Progenitor cell of endocrine pancreas (in vitro differentiated cells): ENCODE measurements at regions not wholly inside any gene's neighbourhood (a gene's known extent, or its start where the extent isn't known, plus 50 kb on each side); places are given as distances from the start of the nearest gene placed in this dataset.

Experiments
- DNase-seq: peaks from one replicate; pipeline ENCODE4 v3.0.0; 2021; ENCODE audit warnings: low spot score; ENCODE audit not compliant: unreplicated experiment
- H3K27ac Mint-ChIP-seq: 2 replicates; pipeline ENCODE4 v1.8.0; 2021; ENCODE audit warnings: mild to moderate bottlenecking, moderate library complexity, mixed read lengths
- H3K27me3 Mint-ChIP-seq: 2 replicates; pipeline ENCODE4 v1.8.0; 2021; ENCODE audit warnings: mixed read lengths
- H3K36me3 Mint-ChIP-seq: 2 replicates; pipeline ENCODE4 v1.8.0; 2022; ENCODE audit warnings: mixed read lengths; ENCODE audit not compliant: insufficient read depth
- H3K4me1 Mint-ChIP-seq: 2 replicates; pipeline ENCODE4 v1.8.0; 2021; ENCODE audit warnings: low read depth, mixed read lengths
- H3K4me3 Mint-ChIP-seq: 2 replicates; pipeline ENCODE4 v1.8.0; 2021; ENCODE audit warnings: low read depth, mild to moderate bottlenecking, moderate library complexity, mixed read lengths
- H3K9me3 Mint-ChIP-seq: 2 replicates; pipeline ENCODE4 v1.8.0; 2021; ENCODE audit warnings: low read depth, mixed read lengths
- TF ChIP-seq, protein P1 (sequence below): fragments of 200-600 bp; sonication (generic); IDR thresholded peaks from one replicate; pipeline ENCODE4 v1.5.0; 2021; ENCODE audit warnings: antibody characterized with exemption, mild to moderate bottlenecking; ENCODE audit not compliant: unreplicated experiment

DNA sequence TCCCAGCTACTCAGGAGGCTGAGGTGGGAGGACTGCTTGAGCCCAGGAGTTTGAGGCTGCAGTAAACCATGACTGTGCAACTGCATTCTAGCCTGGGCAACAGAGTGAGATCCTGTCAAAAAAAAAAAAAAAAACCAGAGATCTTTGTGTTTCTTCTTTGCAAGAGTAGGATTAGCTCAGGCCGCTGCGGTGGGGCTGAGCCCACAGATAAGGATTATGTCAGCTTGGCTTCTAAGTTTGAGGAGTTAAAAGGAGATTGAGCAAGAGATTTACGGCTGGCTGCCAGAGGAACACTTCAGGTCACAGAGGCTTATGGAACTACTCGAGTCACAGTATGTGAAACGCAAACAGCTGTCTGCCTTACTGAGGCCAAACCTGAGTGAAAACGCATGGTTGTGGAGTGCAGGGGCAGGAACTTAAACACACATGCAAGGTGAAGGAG is 146.7 kb upstream of the L3MBTL4 start:
- H3K27me3 Mint-ChIP-seq, result no peaks in the 10 kb centered on the region
- H3K4me1 Mint-ChIP-seq, result peaks cover 45% of the 10 kb centered on the region
- no peaks in the 10 kb centered on the region for H3K9me3 Mint-ChIP-seq
- H3K4me3 Mint-ChIP-seq, result no peak overlapping the region
- peak overlapping the region; percentile 28 for H3K27ac Mint-ChIP-seq
- DNase-seq, result no peak
- no peaks in the 10 kb centered on the region for H3K36me3 Mint-ChIP-seq
- TF ChIP-seq, protein P1, sequence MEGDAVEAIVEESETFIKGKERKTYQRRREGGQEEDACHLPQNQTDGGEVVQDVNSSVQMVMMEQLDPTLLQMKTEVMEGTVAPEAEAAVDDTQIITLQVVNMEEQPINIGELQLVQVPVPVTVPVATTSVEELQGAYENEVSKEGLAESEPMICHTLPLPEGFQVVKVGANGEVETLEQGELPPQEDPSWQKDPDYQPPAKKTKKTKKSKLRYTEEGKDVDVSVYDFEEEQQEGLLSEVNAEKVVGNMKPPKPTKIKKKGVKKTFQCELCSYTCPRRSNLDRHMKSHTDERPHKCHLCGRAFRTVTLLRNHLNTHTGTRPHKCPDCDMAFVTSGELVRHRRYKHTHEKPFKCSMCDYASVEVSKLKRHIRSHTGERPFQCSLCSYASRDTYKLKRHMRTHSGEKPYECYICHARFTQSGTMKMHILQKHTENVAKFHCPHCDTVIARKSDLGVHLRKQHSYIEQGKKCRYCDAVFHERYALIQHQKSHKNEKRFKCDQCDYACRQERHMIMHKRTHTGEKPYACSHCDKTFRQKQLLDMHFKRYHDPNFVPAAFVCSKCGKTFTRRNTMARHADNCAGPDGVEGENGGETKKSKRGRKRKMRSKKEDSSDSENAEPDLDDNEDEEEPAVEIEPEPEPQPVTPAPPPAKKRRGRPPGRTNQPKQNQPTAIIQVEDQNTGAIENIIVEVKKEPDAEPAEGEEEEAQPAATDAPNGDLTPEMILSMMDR, result no peak

DNA sequence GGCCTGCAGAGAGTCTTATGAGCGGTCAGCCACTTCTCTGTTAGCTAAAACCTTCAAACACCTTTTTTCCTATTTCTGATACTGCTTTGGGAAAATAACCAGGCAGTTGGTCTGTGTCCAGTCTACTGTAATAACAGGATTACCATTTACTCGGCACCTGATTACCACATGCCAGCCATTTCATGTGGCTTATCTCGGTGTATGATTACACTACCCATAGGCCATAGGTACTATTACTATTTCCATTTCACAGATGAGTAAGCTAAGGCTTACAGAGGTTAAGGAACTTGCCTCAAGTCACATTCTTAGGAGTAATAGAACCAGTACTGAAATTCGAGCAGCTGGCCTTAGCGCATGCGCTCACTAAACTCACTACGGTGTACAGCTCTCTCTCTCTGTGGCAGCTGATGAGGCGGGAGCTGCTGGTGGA is 147.2 kb upstream of the L3MBTL4 start:
- H3K9me3 Mint-ChIP-seq, result no peaks in the 10 kb centered on the region
- peaks cover 44% of the 10 kb centered on the region for H3K4me1 Mint-ChIP-seq
- no peak overlapping the region for H3K27ac Mint-ChIP-seq
- no peaks in the 10 kb centered on the region for H3K36me3 Mint-ChIP-seq
- H3K27me3 Mint-ChIP-seq, result no peaks in the 10 kb centered on the region
- TF ChIP-seq, protein P1, result no peak
- H3K4me3 Mint-ChIP-seq, result no peak overlapping the region
- no peak for DNase-seq

DNA sequence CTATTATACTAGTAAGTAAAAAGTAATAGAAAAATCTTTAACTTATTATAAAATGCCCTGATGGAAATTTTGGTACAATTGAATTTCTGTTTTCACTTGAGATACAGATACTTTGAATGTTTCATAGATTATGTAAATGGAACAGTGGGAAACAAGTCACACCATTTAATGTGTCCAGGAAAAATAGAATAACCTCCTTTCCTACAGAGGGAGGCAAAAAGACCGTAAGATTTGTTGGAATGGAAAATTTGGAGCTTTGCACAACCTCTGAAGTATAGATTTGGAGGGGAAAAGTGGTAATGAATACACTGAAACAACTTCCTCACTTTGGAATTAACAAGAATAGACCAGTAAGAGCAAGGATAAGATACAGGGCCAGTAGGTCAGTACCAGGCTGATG is 149.2 kb upstream of the L3MBTL4 start:
- H3K27ac Mint-ChIP-seq, result no peak overlapping the region
- H3K4me3 Mint-ChIP-seq, result no peak overlapping the region
- TF ChIP-seq, protein P1, result no peak
- H3K36me3 Mint-ChIP-seq, result no peaks in the 10 kb centered on the region
- H3K4me1 Mint-ChIP-seq, result peaks cover 30% of the 10 kb centered on the region
- DNase-seq, result no peak
- H3K27me3 Mint-ChIP-seq, result no peaks in the 10 kb centered on the region
- H3K9me3 Mint-ChIP-seq, result no peaks in the 10 kb centered on the region

DNA sequence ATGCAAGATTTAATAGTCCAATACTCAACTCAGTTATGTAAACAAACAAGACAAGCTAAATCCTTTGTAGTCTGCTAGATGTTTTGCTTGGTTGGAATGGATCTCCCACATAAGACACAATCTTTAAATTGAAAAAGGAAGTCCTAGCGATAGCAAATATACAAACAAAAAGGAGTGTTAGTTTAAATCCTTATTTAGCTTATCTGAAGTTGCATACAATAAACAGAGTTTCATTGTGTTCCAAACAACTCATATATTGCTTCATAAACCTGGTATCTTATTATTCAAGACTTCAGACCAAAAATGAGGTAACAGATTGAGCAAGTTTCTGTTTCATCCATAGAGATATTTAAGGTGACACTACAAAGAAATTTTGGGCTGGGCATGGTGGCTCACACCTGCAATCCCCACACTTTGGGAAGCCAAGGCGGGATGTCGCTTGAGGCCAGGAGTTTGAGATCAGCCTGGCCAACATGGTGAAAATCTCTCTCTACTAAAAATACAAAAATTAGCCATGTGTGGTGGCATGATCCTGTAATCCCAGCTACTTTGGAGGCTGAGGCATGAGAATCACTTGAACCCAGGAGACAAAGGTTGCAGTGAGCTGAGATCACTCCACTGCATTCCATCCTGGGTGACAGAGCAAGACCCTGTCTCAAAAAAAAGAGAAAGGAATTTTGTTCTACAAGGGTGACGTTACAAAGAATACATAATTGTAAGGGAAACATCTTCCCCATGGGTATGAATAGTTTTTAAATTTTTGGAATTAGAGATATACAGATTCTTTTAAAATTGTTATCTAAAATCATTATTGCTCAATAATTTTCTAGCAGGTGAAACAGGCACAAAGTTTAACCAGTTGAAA is 150.5 kb upstream of the L3MBTL4 start:
- TF ChIP-seq, protein P1, result no peak
- peaks cover 25% of the 10 kb centered on the region for H3K4me1 Mint-ChIP-seq
- no peak overlapping the region for H3K4me3 Mint-ChIP-seq
- DNase-seq, result no peak
- H3K36me3 Mint-ChIP-seq, result no peaks in the 10 kb centered on the region
- no peaks in the 10 kb centered on the region for H3K9me3 Mint-ChIP-seq
- peak overlapping the region; percentile 53 for H3K27ac Mint-ChIP-seq
- no peaks in the 10 kb centered on the region for H3K27me3 Mint-ChIP-seq

DNA sequence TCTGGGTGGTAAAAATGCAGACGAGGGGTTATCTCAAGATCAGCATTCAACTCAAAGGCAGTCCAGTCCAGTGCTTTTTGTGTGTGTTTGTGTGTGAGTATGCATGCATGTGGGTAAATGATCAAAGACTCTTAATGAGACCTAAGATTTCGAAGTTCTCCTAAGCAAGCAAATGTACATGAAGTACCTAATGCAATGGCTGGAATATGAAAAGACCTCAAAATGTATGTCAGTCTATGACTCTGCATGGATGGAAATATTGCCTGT is 151.0 kb upstream of the L3MBTL4 start:
- H3K27ac Mint-ChIP-seq, result no peak overlapping the region
- H3K4me3 Mint-ChIP-seq, result no peak overlapping the region
- no peaks in the 10 kb centered on the region for H3K27me3 Mint-ChIP-seq
- TF ChIP-seq, protein P1, result no peak
- no peak for DNase-seq
- no peaks in the 10 kb centered on the region for H3K36me3 Mint-ChIP-seq
- H3K4me1 Mint-ChIP-seq, result peaks cover 25% of the 10 kb centered on the region
- no peaks in the 10 kb centered on the region for H3K9me3 Mint-ChIP-seq
